ENCODE measurements at regions not wholly inside any gene's neighbourhood (a gene's known extent, or its start where the extent isn't known, plus 50 kb on each side); places are given as distances from the start of the nearest gene placed in this dataset.

- ATAC-seq: no peak
- no TSS peak for BruUV-seq (replicated peaks)
- Histone ChIP-seq H3K27me3 (ENCODE audit: insufficient read depth, low read length) (peaks cover 27% of the 10 kb centered on the region; the same call in 1 of the 2 replicates), H3K9me2 (ENCODE audit: insufficient read depth) (no peaks in the 10 kb centered on the region), H3K4me3 (replicated peaks in 1 of 2; ENCODE audit: low read depth in 1 of 2, low read length in 2 of 2) (no peak overlapping the region), H3K4me2 (ENCODE audit: low read length) (no peak overlapping the region), H3K9me3 (ENCODE audit: control insufficient read depth in 1 of 2, insufficient read depth in 1 of 2, low read depth in 1 of 2, low read length in 2 of 2) (no peaks in the 10 kb centered on the region), H3K9ac (ENCODE audit: low read length) (no peak overlapping the region), H3K27ac (ENCODE audit: low read depth, low read length) (no peak overlapping the region), H3K36me3 (ENCODE audit: control insufficient read depth in 1 of 2, insufficient read depth in 2 of 2, low read length in 2 of 2) (no peaks in the 10 kb centered on the region), H2AFZ (ENCODE audit: low read depth, low read length, poor library complexity, severe bottlenecking) (no peak overlapping the region), H3K79me2 (ENCODE audit: insufficient read depth, low read length) (no peaks in the 10 kb centered on the region), H3K4me1 (ENCODE audit: control insufficient read depth in 1 of 2, insufficient read depth in 2 of 2, low read length in 2 of 2) (no peaks in the 10 kb centered on the region), H4K20me1 (ENCODE audit: insufficient read depth) (no peaks in the 10 kb centered on the region)
- intact Hi-C loops (cut with micrococcal nuclease): no loop called here
- no peak for TF ChIP-seq YY1 (IDR thresholded peaks at IDR 0.05; ENCODE audit: extremely low read depth, insufficient replicate concordance, low read depth, low read length)
- TF ChIP-seq EZH2 (IDR thresholded peaks at IDR 0.05): no peak
- CTCF ChIA-PET: no interaction called here
- POLR2A ChIA-PET: no interaction called here
- RAD21 ChIA-PET (ENCODE audit: low non-redundant PET in 1 of 2, low total read pairs in 2 of 2, uncharacterized antibody in 2 of 2, unreplicated experiment in 2 of 2): no interaction called here
- DNase-seq (ENCODE audit: low read depth, low spot score): no peak
Observed at GRCh38 chr19:30153326-30154210, 211.5 kb downstream of the URI1 start.

DNA sequence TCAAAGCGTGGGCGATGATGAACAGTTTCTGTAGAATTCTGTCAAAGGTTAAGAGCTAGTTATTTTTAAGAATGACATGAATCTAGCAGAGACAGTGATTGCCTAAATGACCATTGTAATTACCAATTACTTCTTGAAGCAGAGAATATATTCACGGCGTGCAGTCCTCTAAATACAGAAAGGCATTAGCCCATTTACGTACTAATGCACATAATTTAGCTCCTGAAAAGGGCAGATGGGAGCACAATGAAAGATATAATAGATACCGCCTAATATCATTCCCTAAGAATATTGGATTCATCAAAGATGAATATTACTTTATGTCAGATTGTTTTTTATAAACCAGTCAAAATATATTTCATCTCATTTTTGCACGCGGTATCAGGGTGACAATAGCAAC is 212.4 kb downstream of the URI1 start:
- BruUV-seq (replicated peaks): no TSS peak
- Histone ChIP-seq H3K4me1 (ENCODE audit: control insufficient read depth in 1 of 2, insufficient read depth in 2 of 2, low read length in 2 of 2) (no peaks in the 10 kb centered on the region), H3K4me3 (replicated peaks in 1 of 2; ENCODE audit: low read depth in 1 of 2, low read length in 2 of 2) (no peak overlapping the region), H3K4me2 (ENCODE audit: low read length) (no peak overlapping the region), H3K27me3 (ENCODE audit: insufficient read depth, low read length) (peaks cover 30% of the 10 kb centered on the region; the same call in 1 of the 2 replicates), H3K9ac (ENCODE audit: low read length) (no peak overlapping the region), H2AFZ (ENCODE audit: low read depth, low read length, poor library complexity, severe bottlenecking) (no peak overlapping the region), H3K79me2 (ENCODE audit: insufficient read depth, low read length) (no peaks in the 10 kb centered on the region), H3K9me2 (ENCODE audit: insufficient read depth) (no peaks in the 10 kb centered on the region), H3K36me3 (ENCODE audit: control insufficient read depth in 1 of 2, insufficient read depth in 2 of 2, low read length in 2 of 2) (no peaks in the 10 kb centered on the region), H4K20me1 (ENCODE audit: insufficient read depth) (no peaks in the 10 kb centered on the region), H3K9me3 (ENCODE audit: control insufficient read depth in 1 of 2, insufficient read depth in 1 of 2, low read depth in 1 of 2, low read length in 2 of 2) (no peaks in the 10 kb centered on the region), H3K27ac (ENCODE audit: low read depth, low read length) (no peak overlapping the region)
- ChIA-PET RAD21 (ENCODE audit: low non-redundant PET in 1 of 2, low total read pairs in 2 of 2, uncharacterized antibody in 2 of 2, unreplicated experiment in 2 of 2) (no interaction called here), POLR2A (no interaction called here), CTCF (no interaction called here)
- ATAC-seq: no peak
- intact Hi-C loops (cut with micrococcal nuclease): no loop called here
- no peak for DNase-seq (ENCODE audit: low read depth, low spot score)
- TF ChIP-seq POLR2A (IDR thresholded peaks at IDR 0.05; ENCODE audit: borderline replicate concordance, extremely low read depth, insufficient read depth, insufficient read length): no peak
- TF ChIP-seq CEBPB (IDR thresholded peaks at IDR 0.05; ENCODE audit: low read depth): no peak
- TF ChIP-seq FOSL1 (IDR thresholded peaks at IDR 0.05; ENCODE audit: low read depth): no peak
- no peak for TF ChIP-seq SRF (IDR thresholded peaks at IDR 0.05; ENCODE audit: low read depth)
- no peak for TF ChIP-seq ZFX (IDR thresholded peaks at IDR 0.05)
- TF ChIP-seq CBX3 (IDR thresholded peaks at IDR 0.05; ENCODE audit: low read depth): no peak
- TF ChIP-seq JUND (IDR thresholded peaks at IDR 0.05): no peak
- no peak for TF ChIP-seq YY1 (IDR thresholded peaks at IDR 0.05; ENCODE audit: extremely low read depth, insufficient replicate concordance, low read depth, low read length)
- TF ChIP-seq EGR1 (IDR thresholded peaks at IDR 0.05; ENCODE audit: low read depth): no peak
- no peak for TF ChIP-seq SP1 (IDR thresholded peaks at IDR 0.05; ENCODE audit: low read depth)
- TF ChIP-seq POLR2AphosphoS5 (IDR thresholded peaks at IDR 0.05; ENCODE audit: low read depth, low read length): no peak
- no peak for TF ChIP-seq SIN3A (IDR thresholded peaks at IDR 0.05; ENCODE audit: low read depth)
- TF ChIP-seq, protein P1, sequence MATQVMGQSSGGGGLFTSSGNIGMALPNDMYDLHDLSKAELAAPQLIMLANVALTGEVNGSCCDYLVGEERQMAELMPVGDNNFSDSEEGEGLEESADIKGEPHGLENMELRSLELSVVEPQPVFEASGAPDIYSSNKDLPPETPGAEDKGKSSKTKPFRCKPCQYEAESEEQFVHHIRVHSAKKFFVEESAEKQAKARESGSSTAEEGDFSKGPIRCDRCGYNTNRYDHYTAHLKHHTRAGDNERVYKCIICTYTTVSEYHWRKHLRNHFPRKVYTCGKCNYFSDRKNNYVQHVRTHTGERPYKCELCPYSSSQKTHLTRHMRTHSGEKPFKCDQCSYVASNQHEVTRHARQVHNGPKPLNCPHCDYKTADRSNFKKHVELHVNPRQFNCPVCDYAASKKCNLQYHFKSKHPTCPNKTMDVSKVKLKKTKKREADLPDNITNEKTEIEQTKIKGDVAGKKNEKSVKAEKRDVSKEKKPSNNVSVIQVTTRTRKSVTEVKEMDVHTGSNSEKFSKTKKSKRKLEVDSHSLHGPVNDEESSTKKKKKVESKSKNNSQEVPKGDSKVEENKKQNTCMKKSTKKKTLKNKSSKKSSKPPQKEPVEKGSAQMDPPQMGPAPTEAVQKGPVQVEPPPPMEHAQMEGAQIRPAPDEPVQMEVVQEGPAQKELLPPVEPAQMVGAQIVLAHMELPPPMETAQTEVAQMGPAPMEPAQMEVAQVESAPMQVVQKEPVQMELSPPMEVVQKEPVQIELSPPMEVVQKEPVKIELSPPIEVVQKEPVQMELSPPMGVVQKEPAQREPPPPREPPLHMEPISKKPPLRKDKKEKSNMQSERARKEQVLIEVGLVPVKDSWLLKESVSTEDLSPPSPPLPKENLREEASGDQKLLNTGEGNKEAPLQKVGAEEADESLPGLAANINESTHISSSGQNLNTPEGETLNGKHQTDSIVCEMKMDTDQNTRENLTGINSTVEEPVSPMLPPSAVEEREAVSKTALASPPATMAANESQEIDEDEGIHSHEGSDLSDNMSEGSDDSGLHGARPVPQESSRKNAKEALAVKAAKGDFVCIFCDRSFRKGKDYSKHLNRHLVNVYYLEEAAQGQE (IDR thresholded peaks at IDR 0.05; ENCODE audit: low read depth): no peak
- no peak for TF ChIP-seq CTCF (IDR thresholded peaks at IDR 0.05 in 2 of 3, conservative IDR thresholded peaks at IDR 0.05 in 1 of 3; ENCODE audit: borderline replicate concordance in 1 of 3, insufficient read depth in 1 of 3, low read depth in 2 of 3, low read length in 2 of 3)
- no peak for TF ChIP-seq TCF7L2 (IDR thresholded peaks at IDR 0.05; ENCODE audit: borderline replicate concordance, extremely low read depth, insufficient read depth, insufficient read length)
- TF ChIP-seq RAD21 (IDR thresholded peaks at IDR 0.05; ENCODE audit: low read depth): no peak
